ENCODE measurements at regions not wholly inside any gene's neighbourhood (a gene's known extent, or its start where the extent isn't known, plus 50 kb on each side); places are given as distances from the start of the nearest gene placed in this dataset.

DNA sequence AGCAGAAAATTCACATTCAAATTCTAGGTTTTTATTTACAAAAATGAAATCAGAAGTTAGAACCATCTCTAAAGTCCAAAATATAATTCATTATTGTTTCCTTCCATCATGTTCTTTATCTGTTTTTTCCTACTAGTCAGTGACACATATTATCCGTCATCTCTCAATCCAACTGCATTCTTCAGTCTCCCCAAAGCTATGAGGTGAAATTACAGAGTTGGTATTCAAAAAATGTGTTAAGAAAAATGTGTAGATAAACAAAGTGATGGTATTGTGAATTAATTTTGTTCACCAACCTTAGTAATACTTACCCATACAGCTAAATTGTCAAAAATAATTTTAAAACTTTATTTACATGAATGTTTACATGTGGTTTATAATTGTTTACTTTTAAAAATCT is 448.7 kb upstream of the MIR17HG start:
- DNase-seq (ENCODE audit: low read depth) = peak; percentile 3
- TF ChIP-seq, protein P1, sequence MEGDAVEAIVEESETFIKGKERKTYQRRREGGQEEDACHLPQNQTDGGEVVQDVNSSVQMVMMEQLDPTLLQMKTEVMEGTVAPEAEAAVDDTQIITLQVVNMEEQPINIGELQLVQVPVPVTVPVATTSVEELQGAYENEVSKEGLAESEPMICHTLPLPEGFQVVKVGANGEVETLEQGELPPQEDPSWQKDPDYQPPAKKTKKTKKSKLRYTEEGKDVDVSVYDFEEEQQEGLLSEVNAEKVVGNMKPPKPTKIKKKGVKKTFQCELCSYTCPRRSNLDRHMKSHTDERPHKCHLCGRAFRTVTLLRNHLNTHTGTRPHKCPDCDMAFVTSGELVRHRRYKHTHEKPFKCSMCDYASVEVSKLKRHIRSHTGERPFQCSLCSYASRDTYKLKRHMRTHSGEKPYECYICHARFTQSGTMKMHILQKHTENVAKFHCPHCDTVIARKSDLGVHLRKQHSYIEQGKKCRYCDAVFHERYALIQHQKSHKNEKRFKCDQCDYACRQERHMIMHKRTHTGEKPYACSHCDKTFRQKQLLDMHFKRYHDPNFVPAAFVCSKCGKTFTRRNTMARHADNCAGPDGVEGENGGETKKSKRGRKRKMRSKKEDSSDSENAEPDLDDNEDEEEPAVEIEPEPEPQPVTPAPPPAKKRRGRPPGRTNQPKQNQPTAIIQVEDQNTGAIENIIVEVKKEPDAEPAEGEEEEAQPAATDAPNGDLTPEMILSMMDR (IDR thresholded peaks at IDR 0.05; ENCODE audit: low read length, missing control alignments) = no peak
- no peak overlapping the region for H3K4me3 ChIP-seq (replicated peaks; ENCODE audit: low read depth, low read length)

DNA sequence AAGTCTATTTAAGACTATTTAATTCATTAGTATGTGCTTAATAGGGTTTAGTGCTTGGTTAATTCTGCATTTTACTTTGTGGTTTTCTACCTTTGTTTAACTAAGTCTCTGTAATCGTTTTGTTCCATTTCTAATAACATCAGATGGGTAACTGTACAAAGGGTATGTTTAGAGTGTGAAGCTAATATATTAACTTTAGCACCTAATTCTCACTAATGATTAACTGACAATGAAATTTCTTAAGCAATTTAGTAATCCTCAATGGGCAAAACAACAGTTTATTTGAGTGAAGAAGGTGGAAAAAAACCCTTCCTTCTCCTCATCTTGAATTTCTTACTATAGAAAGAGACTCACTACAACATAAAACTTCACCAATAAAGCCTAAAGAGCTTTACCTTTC is 448.1 kb upstream of the MIR17HG start:
- no peak overlapping the region for H3K4me3 ChIP-seq (replicated peaks; ENCODE audit: low read depth, low read length)
- TF ChIP-seq, protein P1 (IDR thresholded peaks at IDR 0.05; ENCODE audit: low read length, missing control alignments) = no peak
- DNase-seq (ENCODE audit: low read depth) = no peak

DNA sequence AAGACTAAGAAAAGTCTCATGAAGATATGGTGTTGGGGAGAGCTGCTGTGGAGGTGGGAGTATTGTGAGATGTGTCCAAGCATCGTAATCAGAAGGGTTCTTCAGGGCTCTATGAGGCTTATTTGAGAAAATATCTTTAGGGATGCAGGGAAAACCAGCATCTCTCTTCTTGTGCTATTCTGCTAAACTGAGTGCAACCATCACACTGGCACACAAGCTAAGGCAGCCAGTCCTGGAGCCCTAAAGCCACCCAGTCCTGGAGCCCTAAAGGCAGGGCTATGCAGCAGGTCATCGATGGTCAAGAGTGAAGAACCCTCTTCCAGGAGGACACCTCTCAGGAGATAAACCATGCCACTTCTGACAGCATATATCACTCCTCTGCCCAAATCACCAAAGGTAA is 445.2 kb upstream of the MIR17HG start:
- no peak for DNase-seq (ENCODE audit: low read depth)
- H3K4me3 ChIP-seq (replicated peaks; ENCODE audit: low read depth, low read length) = no peak overlapping the region
- TF ChIP-seq, protein P1 (IDR thresholded peaks at IDR 0.05; ENCODE audit: low read length, missing control alignments) = no peak

DNA sequence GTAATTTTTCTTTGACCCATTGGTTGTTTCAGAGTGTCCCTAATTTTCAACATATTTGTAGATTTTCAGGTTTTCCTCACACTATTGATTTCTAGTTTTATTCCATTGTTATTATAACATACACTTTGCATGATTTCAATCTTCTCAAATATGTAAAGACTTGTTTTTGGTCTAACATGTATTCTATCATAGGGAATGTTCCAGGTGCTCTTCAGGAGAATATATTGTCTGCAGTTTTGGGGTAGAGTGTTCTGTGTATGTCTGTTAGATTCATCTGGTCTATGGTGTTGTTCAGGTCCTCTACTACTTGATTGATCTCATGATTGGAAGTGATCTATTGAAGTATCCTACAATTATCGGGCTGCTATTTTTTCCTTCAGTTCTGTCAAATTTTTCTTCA is 440.9 kb upstream of the MIR17HG start:
- no peak for DNase-seq (ENCODE audit: low read depth)
- no peak overlapping the region for H3K4me3 ChIP-seq (replicated peaks; ENCODE audit: low read depth, low read length)
- TF ChIP-seq, protein P1 (IDR thresholded peaks at IDR 0.05; ENCODE audit: low read length, missing control alignments) = no peak

DNA sequence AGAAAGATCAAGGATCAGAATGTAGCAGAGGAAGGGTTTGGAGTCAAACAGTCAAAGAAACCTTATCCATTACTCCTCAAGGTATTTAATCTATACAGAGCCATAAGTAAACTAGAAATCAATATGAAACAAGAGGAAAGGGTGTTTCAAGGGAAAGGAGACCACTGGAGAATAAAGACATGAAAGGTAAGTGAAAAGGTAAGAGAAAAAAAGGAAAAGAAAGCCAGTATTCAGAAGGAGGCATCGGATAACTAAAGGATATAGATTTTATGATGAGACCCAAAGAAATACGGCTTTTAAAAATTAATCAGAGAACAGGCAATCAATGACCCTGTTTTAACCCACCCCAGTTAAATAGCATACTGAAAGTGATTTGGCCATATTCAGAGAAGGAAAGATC is 438.7 kb upstream of the MIR17HG start:
- TF ChIP-seq, protein P1 (IDR thresholded peaks at IDR 0.05; ENCODE audit: low read length, missing control alignments) = no peak
- DNase-seq (ENCODE audit: low read depth) = no peak
- H3K4me3 ChIP-seq (replicated peaks; ENCODE audit: low read depth, low read length) = no peak overlapping the region

DNA sequence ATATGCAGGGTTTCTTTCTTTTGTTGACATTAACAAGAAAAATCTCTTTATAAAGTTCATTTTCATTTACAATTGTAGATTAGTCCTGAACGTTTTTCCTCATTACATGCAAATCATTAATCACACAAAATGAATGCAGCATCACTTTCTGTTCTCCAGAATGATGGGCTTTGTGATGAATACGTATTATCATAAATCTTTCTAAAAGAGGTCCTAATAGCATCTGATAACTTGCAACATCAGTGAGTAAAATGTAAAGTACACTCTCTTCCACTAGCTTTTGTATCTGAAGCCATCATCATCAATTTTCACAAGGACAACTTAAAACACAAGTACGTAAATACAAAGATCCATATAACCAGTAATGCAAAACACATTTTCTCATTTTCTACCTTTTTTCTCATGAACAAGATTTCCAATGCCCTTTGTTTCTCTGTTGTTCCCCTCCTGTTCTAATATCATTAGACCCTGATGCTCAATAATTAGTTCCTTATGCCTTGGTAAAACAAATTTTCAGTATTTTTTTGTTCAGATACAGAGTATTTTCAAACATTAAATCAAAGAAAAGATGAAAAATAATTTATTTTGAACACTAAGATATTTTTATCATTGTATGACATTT is 437.4 kb upstream of the MIR17HG start:
- TF ChIP-seq, protein P1 (IDR thresholded peaks at IDR 0.05; ENCODE audit: low read length, missing control alignments) = no peak
- no peak for DNase-seq (ENCODE audit: low read depth)
- H3K4me3 ChIP-seq (replicated peaks; ENCODE audit: low read depth, low read length) = no peak overlapping the region

DNA sequence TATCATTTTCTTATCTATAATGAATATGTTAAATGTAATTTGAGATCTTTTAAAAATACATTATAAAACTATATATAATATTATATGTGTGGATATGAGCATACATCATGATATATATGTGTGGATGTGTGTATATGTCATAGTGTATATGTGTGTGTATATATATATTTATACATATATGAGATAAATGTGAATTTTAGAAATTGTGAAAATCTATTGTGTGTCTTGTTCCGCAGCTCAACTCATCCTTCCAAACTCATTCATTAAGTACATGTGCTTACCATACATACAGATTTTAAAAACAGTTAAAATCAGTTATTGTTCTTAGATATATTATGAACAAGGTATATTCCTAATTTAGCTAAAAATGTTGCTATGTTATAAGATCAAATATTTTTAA is 435.2 kb upstream of the MIR17HG start:
- TF ChIP-seq, protein P1 (IDR thresholded peaks at IDR 0.05; ENCODE audit: low read length, missing control alignments) = no peak

More for the DNA sequence above, 435.2 kb upstream of the MIR17HG start:
- no peak for DNase-seq (ENCODE audit: low read depth)
- H3K4me3 ChIP-seq (replicated peaks; ENCODE audit: low read depth, low read length) = no peak overlapping the region
